Bronchial epithelial cell (primary cell): ENCODE measurements at regions not wholly inside any gene's neighbourhood (a gene's known extent, or its start where the extent isn't known, plus 50 kb on each side); places are given as distances from the start of the nearest gene placed in this dataset.
"Not testable (repeated sequence)": the region's sequence is repeated elsewhere in the genome, so short reads cannot be mapped to it uniquely, and the experiment has no call there.

Experiments
- DNase-seq: peaks from one replicate; pipeline ENCODE4 v3.0.0-alpha.2; 2010; ENCODE audit warnings: low read depth
- FAIRE-seq: peaks from 2 replicates; lab custom pipeline; 2011; peaks lifted over from hg19 to GRCh38; lab: Jason Lieb, UNC
- H3K27me3 ChIP-seq: 2 replicates; pipeline ENCODE4 v1.5.1; 2011; ENCODE audit warnings: low read length; ENCODE audit not compliant: control insufficient read depth, insufficient read depth
- H3K36me3 ChIP-seq: 2 replicates; pipeline ENCODE4 v1.5.1; 2011; ENCODE audit warnings: low read length; ENCODE audit not compliant: control insufficient read depth, insufficient read depth
- H3K4me3 ChIP-seq: 2 replicates; pipeline ENCODE4 v1.5.1; 2011; ENCODE audit warnings: mild to moderate bottlenecking, low read depth, low read length, control low read depth
- CTCF ChIP-seq: IDR thresholded peaks from 2 replicates; pipeline ENCODE4 v1.5.1; 2011; ENCODE audit warnings: mild to moderate bottlenecking, moderate library complexity, low read length, control low read depth, inconsistent platforms; ENCODE audit not compliant: insufficient read depth, severe bottlenecking

- DNase-seq (no peak), FAIRE-seq (no peak)
- H3K4me3 ChIP-seq, result no peak overlapping the region
- TF ChIP-seq CTCF, result no peak
- peaks cover 5% of the 10 kb centered on the region for H3K27me3 ChIP-seq
- no peaks in the 10 kb centered on the region for H3K36me3 ChIP-seq
Observed at GRCh38 chr2:235220331-235220730, 268.5 kb downstream of the SH3BP4 start.

GRCh38 chr2:235223011-235223410 lies 270.8 kb upstream of the AGAP1 start:
- DNase-seq, result no peak
- Histone ChIP-seq H3K27me3 (peaks cover 4% of the 10 kb centered on the region), H3K4me3 (no peak overlapping the region), H3K36me3 (no peaks in the 10 kb centered on the region)
- FAIRE-seq, result no peak
- no peak for TF ChIP-seq CTCF

GRCh38 chr2:235224410-235224809 lies 269.4 kb upstream of the AGAP1 start:
- peaks cover 7% of the 10 kb centered on the region for H3K27me3 ChIP-seq
- no peaks in the 10 kb centered on the region for H3K36me3 ChIP-seq
- no peak for TF ChIP-seq CTCF
- no peak for FAIRE-seq
- DNase-seq, result no peak
- H3K4me3 ChIP-seq, result no peak overlapping the region

GRCh38 chr2:235225261-235225660 lies 268.6 kb upstream of the AGAP1 start:
- FAIRE-seq (peak; percentile 70), DNase-seq (no peak)
- Histone ChIP-seq H3K36me3 (no peaks in the 10 kb centered on the region), H3K27me3 (peaks cover 9% of the 10 kb centered on the region), H3K4me3 (no peak overlapping the region)
- TF ChIP-seq CTCF, result no peak

GRCh38 chr2:235227590-235227989 lies 266.3 kb upstream of the AGAP1 start:
- Histone ChIP-seq H3K27me3 (peaks cover 9% of the 10 kb centered on the region), H3K4me3 (no peak overlapping the region), H3K36me3 (no peaks in the 10 kb centered on the region)
- no peak for DNase-seq
- no peak for TF ChIP-seq CTCF
- no peak for FAIRE-seq

- not testable (repeated sequence) for H3K36me3 ChIP-seq, FAIRE-seq, H3K4me3 ChIP-seq, DNase-seq, H3K27me3 ChIP-seq
Observed at GRCh38 chr2:235228422-235228821, 265.4 kb upstream of the AGAP1 start.
